H9 (cell line): ENCODE measurements at regions not wholly inside any gene's neighbourhood (a gene's known extent, or its start where the extent isn't known, plus 50 kb on each side); places are given as distances from the start of the nearest gene placed in this dataset.

ENCODE experiments used
- DNase-seq: peaks from one replicate; pipeline ENCODE4 v3.0.0-alpha.2; 2017
- H2AFZ ChIP-seq: one replicate; pipeline ENCODE4 v1.6.1; 2013; ENCODE audit warnings: mild to moderate bottlenecking, low read length, control low read depth, moderate library complexity
- H2AK5ac ChIP-seq: 2 replicates; pipeline ENCODE4 v1.6.1; 2013; ENCODE audit warnings: low read length, control low read depth, mixed read lengths; ENCODE audit not compliant: insufficient read length
- H2BK120ac ChIP-seq: one replicate; pipeline ENCODE4 v1.6.1; 2013; ENCODE audit warnings: low read depth, mild to moderate bottlenecking, low read length, control low read depth, inconsistent platforms; ENCODE audit not compliant: poor library complexity, severe bottlenecking
- H2BK12ac ChIP-seq: 2 replicates; pipeline ENCODE4 v1.6.1; 2013; ENCODE audit warnings: low read length, control low read depth, mixed read lengths, low read depth; ENCODE audit not compliant: insufficient read length
- H2BK15ac ChIP-seq: 2 replicates; pipeline ENCODE4 v1.6.1; 2013; ENCODE audit warnings: low read depth, low read length, control low read depth
- H2BK20ac ChIP-seq: one replicate; pipeline ENCODE4 v1.6.1; 2013; ENCODE audit warnings: low read depth, mild to moderate bottlenecking, low read length, control low read depth, inconsistent platforms; ENCODE audit not compliant: poor library complexity, severe bottlenecking
- H2BK5ac ChIP-seq: 2 replicates; pipeline ENCODE4 v1.6.1; 2013; ENCODE audit warnings: low read length, control low read depth, mixed read lengths; ENCODE audit not compliant: insufficient read length
- H3K14ac ChIP-seq: 2 replicates; pipeline ENCODE4 v1.6.1; 2013; ENCODE audit warnings: low read length, control low read depth; ENCODE audit not compliant: insufficient read depth
- H3K18ac ChIP-seq: 2 replicates; pipeline ENCODE4 v1.6.1; 2013; ENCODE audit warnings: low read depth, mild to moderate bottlenecking, mixed read lengths, low read length, control low read depth; ENCODE audit not compliant: insufficient read length
- H3K23ac ChIP-seq: 2 replicates; pipeline ENCODE4 v1.6.1; 2013; ENCODE audit warnings: low read length, control low read depth, mixed read lengths, low read depth; ENCODE audit not compliant: insufficient read length
- H3K23me2 ChIP-seq: 2 replicates; pipeline ENCODE4 v1.6.1; 2013; ENCODE audit warnings: low read depth, mild to moderate bottlenecking, mixed read lengths, low read length, control low read depth; ENCODE audit not compliant: insufficient read length, poor library complexity, severe bottlenecking
- H3K27ac ChIP-seq: 2 replicates; pipeline ENCODE4 v1.5.1; 2013; ENCODE audit warnings: low read length, control low read depth, mixed read lengths, low read depth; ENCODE audit not compliant: insufficient read length
- H3K27me3 ChIP-seq: 2 replicates; pipeline ENCODE4 v1.6.1; 2013; ENCODE audit warnings: low read length, control low read depth, inconsistent platforms; ENCODE audit not compliant: insufficient read depth
- H3K4ac ChIP-seq: 2 replicates; pipeline ENCODE4 v1.6.1; 2013; ENCODE audit warnings: low read depth, mild to moderate bottlenecking, control low read depth, inconsistent platforms, low read length, moderate library complexity
- H3K4me1 ChIP-seq: 2 replicates; pipeline ENCODE4 v1.6.1; 2013; ENCODE audit warnings: low read length, control low read depth, inconsistent platforms; ENCODE audit not compliant: insufficient read depth
- H3K4me2 ChIP-seq: 2 replicates; pipeline ENCODE4 v1.6.1; 2013; ENCODE audit warnings: low read length, control low read depth, mixed read lengths; ENCODE audit not compliant: insufficient read length, insufficient read depth
- H3K56ac ChIP-seq: 2 replicates; pipeline ENCODE4 v1.6.1; 2013; ENCODE audit warnings: low read depth, mild to moderate bottlenecking, mixed read lengths, low read length, control low read depth; ENCODE audit not compliant: insufficient read length
- H3K79me1 ChIP-seq: 2 replicates; pipeline ENCODE4 v1.6.1; 2013; ENCODE audit warnings: low read depth, mild to moderate bottlenecking, moderate library complexity, low read length, control low read depth, inconsistent platforms; ENCODE audit not compliant: insufficient read depth, poor library complexity, severe bottlenecking
- H3K79me2 ChIP-seq: 2 replicates; pipeline ENCODE4 v1.6.1; 2013; ENCODE audit warnings: low read length, control low read depth, inconsistent platforms; ENCODE audit not compliant: insufficient read depth
- H3K9ac ChIP-seq: 2 replicates; pipeline ENCODE4 v1.6.1; 2013; ENCODE audit warnings: low read length, control low read depth, mixed read lengths; ENCODE audit not compliant: insufficient read length; ENCODE audit errors: extremely low read depth
- H3K9me3 ChIP-seq: one replicate; pipeline ENCODE4 v1.6.1; 2013; ENCODE audit warnings: low read depth, low read length, inconsistent platforms; ENCODE audit not compliant: control insufficient read depth
- H3T11ph ChIP-seq: one replicate; pipeline ENCODE4 v1.6.1; 2013; ENCODE audit warnings: mild to moderate bottlenecking, low read length, control low read depth, inconsistent platforms
- H4K20me1 ChIP-seq: one replicate; pipeline ENCODE4 v1.6.1; 2013; ENCODE audit not compliant: control insufficient read depth, insufficient read length, insufficient read depth
- H4K5ac ChIP-seq: 2 replicates; pipeline ENCODE4 v1.6.1; 2013; ENCODE audit warnings: low read depth, mild to moderate bottlenecking, mixed read lengths, low read length, control low read depth; ENCODE audit not compliant: insufficient read length
- H4K8ac ChIP-seq: replicated peaks from 2 replicates; pipeline ENCODE4 v1.6.1; 2013; ENCODE audit warnings: low read length, control low read depth, mixed read lengths, low read depth; ENCODE audit not compliant: insufficient read length
- H4K91ac ChIP-seq: 2 replicates; pipeline ENCODE4 v1.6.1; 2013; ENCODE audit warnings: low read depth, mild to moderate bottlenecking, moderate library complexity, mixed read lengths, low read length, control low read depth; ENCODE audit not compliant: insufficient read length
- H3K27ac Mint-ChIP-seq, 3 experiments: 2 replicates in 2 of 3; 3 replicates in 1 of 3; pipeline ENCODE4 v1.8.0; 2020 to 2021; ENCODE audit warnings: mixed read lengths in 3 of 3, mild to moderate bottlenecking in 1 of 3, moderate library complexity in 1 of 3
- H3K27me3 Mint-ChIP-seq: 2 replicates; pipeline ENCODE4 v1.8.0; 2021; ENCODE audit warnings: low read depth, mild to moderate bottlenecking, moderate library complexity, mixed read lengths
- H3K36me3 Mint-ChIP-seq, 3 experiments: 2 replicates in 2 of 3; 3 replicates in 1 of 3; pipeline ENCODE4 v1.8.0; 2020 to 2021; ENCODE audit warnings: low read depth in 3 of 3, mixed read lengths in 3 of 3; ENCODE audit not compliant: insufficient read depth in 1 of 3
- H3K4me1 Mint-ChIP-seq, 2 experiments: 2 replicates each; pipeline ENCODE4 v1.8.0; 2020; ENCODE audit warnings: mixed read lengths in 2 of 2
- H3K4me3 Mint-ChIP-seq, 2 experiments: 2 replicates in 1 of 2; 3 replicates in 1 of 2; pipeline ENCODE4 v1.8.0; 2020 to 2021; ENCODE audit warnings: mild to moderate bottlenecking in 2 of 2, mixed read lengths in 2 of 2, moderate library complexity in 1 of 2
- H3K9me3 Mint-ChIP-seq, 2 experiments: 2 replicates in 1 of 2; 3 replicates in 1 of 2; pipeline ENCODE4 v1.8.0; 2020; ENCODE audit warnings: mild to moderate bottlenecking in 2 of 2, mixed read lengths in 2 of 2, moderate library complexity in 1 of 2
- WGBS: extraction: QIAGEN DNeasy Blood & Tissue Kit; methylation state at CpG from one replicate; pipeline ENCODE4 v1.1.7; 2013; ENCODE audit warnings: missing lambda C conversion rate, low lambda C conversion rate, mixed read lengths; ENCODE audit not compliant: insufficient read length; ENCODE audit errors: extremely low coverage; 5-methylcytosine and 5-hydroxymethylcytosine counted together
- TF ChIP-seq, protein P1 (sequence below): fragments of 200-600 bp; sonication (generic); conservative IDR thresholded peaks from 3 replicates; pipeline ENCODE4 v1.8.0; 2021; ENCODE audit warnings: antibody characterized with exemption, mild to moderate bottlenecking

DNA sequence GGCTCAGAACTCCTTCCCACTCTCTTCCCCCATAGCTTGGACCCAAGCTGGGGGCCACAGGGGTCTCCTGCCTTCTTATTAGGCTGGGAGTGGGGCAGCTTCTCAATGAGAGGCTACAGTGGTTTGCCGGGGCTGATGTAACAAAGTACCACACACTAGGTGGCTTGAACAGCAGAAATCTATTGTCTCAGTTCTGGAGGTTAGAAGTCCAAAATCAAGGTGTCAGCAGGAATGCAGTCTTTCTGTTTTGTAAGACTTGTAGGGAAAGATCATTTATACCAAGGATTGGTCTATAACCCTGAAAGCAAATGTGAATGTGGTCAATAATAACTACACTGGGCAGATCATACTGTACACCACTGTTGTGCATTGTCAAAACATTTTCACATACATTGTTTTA lies 124.5 kb upstream of the ARHGAP5 start:
- Mint-ChIP-seq H3K4me1 (peaks cover 18 to 27% of the 10 kb centered on the region in 2 experiments), H3K27ac (no peak overlapping the region)

More for the DNA sequence above, 124.5 kb upstream of the ARHGAP5 start:
- no peak overlapping the region for H2BK20ac ChIP-seq
- no peak overlapping the region for H3K27ac ChIP-seq
- Mint-ChIP-seq H3K27me3 (no peaks in the 10 kb centered on the region), H3K9me3 (peaks cover 10 to 14% of the 10 kb centered on the region in 2 experiments), H3K36me3 (peaks cover 0 to 11% (median 8%) of the 10 kb centered on the region in 3 experiments; a peak in 6 of 7 replicates), H3K4me3 (no peak overlapping the region)
- H3K9me3 ChIP-seq: no peaks in the 10 kb centered on the region
- H3K18ac ChIP-seq: no peak overlapping the region
- no peak overlapping the region for H4K8ac ChIP-seq
- TF ChIP-seq, protein P1, sequence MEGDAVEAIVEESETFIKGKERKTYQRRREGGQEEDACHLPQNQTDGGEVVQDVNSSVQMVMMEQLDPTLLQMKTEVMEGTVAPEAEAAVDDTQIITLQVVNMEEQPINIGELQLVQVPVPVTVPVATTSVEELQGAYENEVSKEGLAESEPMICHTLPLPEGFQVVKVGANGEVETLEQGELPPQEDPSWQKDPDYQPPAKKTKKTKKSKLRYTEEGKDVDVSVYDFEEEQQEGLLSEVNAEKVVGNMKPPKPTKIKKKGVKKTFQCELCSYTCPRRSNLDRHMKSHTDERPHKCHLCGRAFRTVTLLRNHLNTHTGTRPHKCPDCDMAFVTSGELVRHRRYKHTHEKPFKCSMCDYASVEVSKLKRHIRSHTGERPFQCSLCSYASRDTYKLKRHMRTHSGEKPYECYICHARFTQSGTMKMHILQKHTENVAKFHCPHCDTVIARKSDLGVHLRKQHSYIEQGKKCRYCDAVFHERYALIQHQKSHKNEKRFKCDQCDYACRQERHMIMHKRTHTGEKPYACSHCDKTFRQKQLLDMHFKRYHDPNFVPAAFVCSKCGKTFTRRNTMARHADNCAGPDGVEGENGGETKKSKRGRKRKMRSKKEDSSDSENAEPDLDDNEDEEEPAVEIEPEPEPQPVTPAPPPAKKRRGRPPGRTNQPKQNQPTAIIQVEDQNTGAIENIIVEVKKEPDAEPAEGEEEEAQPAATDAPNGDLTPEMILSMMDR: no peak
- no peak overlapping the region for H2AK5ac ChIP-seq
- H4K91ac ChIP-seq: no peak overlapping the region
- H3K4me2 ChIP-seq: no peak overlapping the region
- H3K4me1 ChIP-seq: peaks cover 4% of the 10 kb centered on the region
- no peak overlapping the region for H3K23ac ChIP-seq
- H3T11ph ChIP-seq: no peak overlapping the region
- no peaks in the 10 kb centered on the region for H3K23me2 ChIP-seq
- H2BK15ac ChIP-seq: no peak overlapping the region
- H2AFZ ChIP-seq: no peak overlapping the region
- H3K4ac ChIP-seq: no peak overlapping the region
- no peak overlapping the region for H4K5ac ChIP-seq
- H3K79me1 ChIP-seq: no peaks in the 10 kb centered on the region
- H2BK5ac ChIP-seq: no peak overlapping the region
- H3K14ac ChIP-seq: no peak overlapping the region
- H3K27me3 ChIP-seq: no peaks in the 10 kb centered on the region
- H3K9ac ChIP-seq: no peak overlapping the region
- no peak for DNase-seq
- no peak overlapping the region for H2BK12ac ChIP-seq
- no peak overlapping the region for H2BK120ac ChIP-seq
- H4K20me1 ChIP-seq: no peaks in the 10 kb centered on the region
- no peaks in the 10 kb centered on the region for H3K79me2 ChIP-seq
- H3K56ac ChIP-seq: no peak overlapping the region
- no CpG with 5 or more reads among the region's 1 CpG for WGBS
